ENCODE measurements at regions not wholly inside any gene's neighbourhood (a gene's known extent, or its start where the extent isn't known, plus 50 kb on each side); places are given as distances from the start of the nearest gene placed in this dataset.
"Not testable (repeated sequence)": the region's sequence is repeated elsewhere in the genome, so short reads cannot be mapped to it uniquely, and the experiment has no call there.

DNA sequence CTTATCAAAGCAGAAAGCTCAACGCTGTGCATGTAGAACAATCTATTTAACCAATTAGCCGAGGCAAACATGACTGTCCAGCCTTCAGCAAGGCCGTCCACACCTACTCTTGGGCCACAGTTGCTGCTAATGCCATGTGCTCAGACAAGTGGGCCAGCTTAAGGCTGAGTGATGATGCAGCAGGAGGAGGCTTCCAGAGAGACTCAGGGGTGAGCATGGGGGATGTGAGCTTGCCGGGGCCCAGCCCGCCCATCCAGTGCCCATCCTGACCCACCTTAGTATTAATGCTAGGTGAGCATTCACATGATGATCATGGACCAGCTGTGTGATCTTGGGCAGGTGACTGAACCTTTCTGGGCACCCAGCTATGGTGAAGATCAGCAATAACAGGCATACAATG lies 150.1 kb downstream of the TPRA1 start:
- DNase-seq (ENCODE audit: low read depth in 2 of 2) = no peak

DNA sequence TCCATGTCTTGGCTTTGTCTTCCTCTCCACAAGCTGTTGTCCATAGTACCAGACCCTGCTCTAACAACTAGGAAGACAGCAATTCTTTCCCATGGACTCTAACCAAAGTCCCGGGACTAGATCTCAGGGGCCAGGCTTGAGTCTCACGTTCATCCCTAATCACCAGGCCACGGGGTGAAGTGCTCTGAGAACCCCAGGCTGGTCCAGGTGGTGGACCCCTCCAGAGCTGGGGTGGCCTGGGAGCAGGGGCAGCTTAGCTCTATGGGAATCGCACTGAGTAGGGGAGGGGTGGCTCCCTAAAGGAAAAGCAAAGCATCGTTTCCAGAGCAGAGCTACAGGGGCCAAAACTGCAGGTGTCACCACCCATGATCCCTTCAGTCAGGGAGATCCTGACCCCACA lies 150.9 kb downstream of the TPRA1 start:
- DNase-seq (ENCODE audit: low read depth in 2 of 2) = no peak

DNA sequence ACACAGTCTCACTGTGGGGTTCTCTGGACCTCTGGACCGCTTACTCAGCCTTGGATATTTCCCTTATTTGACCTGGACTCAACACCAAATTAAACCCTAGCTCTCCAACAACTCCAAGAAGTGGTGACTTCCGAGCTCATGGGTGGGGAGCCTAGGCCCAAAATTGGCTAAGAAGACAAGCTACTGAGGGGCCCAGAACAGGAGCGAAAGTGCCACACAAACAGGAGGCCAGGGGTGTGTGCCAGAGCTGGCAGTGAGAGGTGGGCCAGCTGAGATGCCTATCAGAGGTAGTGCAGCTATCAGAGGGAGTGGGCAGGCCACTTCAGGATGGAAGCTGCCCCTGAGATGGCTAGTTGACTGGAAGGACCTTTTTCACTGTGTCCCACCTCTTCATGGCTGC lies 151.1 kb upstream of the PRR20G start:
- no peak for DNase-seq (ENCODE audit: low read depth in 2 of 2)

DNA sequence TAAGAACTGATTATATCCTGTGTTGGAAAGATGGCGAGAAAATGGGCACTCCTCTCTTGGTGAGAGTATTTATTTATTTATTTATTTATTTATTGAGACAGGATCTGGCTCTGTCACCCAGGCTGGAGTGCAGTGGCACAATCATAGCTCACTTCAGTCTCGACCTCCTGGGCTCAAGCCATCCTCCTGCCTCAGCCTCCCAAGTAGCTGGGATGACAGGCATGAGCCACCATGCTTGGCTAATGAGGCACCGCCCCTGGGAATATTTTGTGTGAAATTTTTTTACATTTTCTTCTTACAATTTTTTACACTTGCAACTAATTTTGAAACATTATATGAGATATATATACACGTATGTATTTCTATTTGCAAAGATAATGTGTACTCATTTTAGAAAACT lies 150.5 kb upstream of the PRR20G start:
- DNase-seq (ENCODE audit: low read depth in 2 of 2) = no peak

DNA sequence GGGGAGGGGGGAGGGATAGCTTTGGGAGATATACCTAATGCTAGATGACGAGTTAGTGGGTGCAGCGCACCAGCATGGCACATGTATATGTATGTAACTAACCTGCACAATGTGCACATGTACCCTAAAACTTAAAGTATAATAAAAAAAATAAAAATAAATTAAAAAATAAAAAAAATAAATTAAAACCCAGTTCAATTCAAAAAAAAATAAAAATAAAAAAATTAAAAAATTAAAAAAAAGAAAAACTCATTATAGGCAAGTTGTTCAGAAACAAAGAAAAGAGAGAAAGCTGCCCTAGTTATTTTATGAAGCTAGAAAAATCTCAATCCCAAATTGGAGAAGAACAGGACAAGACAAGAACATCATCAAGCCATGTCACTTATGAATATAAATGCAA lies 147.5 kb upstream of the PRR20G start:
- not testable (repeated sequence) for DNase-seq (ENCODE audit: low read depth in 2 of 2)

DNA sequence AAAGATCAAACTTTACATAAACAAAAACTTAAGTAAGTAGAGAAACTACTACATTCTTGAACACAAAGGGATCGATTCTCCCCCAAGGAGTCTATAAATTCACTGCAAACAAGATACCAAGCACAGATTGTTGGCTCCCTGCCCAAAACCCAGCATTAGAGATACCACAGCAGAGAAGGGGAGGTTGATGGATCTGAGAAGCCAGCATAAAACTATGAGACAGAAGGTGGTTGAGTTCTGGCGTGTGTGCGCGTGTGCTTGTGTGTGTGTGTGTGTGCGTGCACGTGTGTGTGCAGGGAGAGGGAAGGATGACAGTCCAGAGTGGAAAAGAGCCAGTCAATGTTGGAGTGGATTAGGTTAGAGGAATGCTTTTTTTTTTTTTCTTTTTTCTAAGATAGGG lies 143.2 kb upstream of the PRR20G start:
- DNase-seq (ENCODE audit: low read depth in 2 of 2) = no peak

DNA sequence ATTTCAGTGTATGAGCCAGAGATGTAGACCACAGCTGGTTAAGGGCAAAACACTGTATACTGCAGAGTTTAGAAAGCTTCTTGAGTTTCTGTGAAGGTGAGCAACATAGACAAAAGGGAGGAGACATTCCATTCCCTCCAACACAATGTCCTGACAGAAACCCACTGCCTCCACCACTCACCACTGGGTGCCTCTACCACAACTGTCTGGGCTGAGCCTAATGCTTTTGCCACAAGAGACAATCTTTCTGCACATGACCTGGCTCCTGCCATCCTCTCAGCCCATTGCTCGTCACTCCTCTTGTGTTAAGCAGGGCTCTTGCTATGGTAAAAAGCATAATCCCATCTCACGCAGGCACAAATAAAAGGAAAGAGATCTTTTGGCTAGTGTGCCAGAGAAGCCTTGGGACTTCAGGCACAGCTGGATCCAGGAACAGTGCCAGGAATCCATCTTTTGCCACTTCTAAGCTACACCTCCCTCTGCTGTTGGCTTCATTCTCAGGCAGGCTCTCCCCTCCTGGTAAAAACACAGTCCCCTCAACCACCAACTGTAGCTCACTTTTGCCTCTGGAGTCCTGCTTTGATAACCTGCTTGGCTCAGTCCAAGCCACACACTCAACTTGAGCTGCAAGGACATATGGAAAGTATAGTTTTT lies 140.6 kb upstream of the PRR20G start:
- DNase-seq (ENCODE audit: low read depth in 2 of 2) = no peak

DNA sequence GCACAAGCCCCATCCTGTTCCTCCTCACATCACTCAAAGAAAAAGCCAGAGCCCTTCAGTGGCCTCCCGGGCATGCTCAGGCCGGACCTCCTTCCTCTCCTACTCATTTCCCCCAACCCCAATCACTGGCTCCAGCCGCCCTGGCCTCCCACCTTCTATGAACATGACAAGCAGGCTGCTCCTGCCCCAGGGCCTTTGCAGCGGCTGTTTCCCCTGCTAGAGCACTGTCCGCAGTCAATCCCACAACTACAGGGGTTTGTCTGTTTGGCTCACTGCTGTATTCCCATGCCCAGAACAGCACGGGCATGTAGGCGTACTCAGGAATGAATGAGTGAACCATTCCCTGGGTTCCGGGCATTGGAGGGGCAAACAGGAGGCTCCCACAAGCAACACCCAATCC lies 139.8 kb upstream of the PRR20G start:
- DNase-seq (ENCODE audit: low read depth in 2 of 2) = no peak

DNA sequence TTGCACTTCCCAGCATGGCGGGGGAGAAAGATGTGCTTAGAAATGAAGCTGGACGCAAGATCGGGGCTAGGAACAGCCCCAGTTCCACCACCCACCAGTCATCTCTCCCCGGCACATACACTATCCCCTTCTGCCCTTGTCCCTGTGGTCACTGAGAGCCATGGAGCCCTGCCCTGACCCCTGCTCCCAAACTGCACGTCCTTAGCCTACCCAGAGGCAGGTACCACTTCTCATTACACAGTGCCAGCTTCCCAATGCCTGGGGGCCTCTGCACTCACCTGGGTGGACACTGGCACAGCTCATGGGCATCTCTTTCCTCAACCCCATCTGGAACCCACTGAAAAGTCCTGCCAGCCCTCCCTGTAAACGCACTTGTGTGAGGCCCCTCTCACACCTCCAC lies 139.3 kb upstream of the PRR20G start:
- no peak for DNase-seq (ENCODE audit: low read depth in 2 of 2)

DNA sequence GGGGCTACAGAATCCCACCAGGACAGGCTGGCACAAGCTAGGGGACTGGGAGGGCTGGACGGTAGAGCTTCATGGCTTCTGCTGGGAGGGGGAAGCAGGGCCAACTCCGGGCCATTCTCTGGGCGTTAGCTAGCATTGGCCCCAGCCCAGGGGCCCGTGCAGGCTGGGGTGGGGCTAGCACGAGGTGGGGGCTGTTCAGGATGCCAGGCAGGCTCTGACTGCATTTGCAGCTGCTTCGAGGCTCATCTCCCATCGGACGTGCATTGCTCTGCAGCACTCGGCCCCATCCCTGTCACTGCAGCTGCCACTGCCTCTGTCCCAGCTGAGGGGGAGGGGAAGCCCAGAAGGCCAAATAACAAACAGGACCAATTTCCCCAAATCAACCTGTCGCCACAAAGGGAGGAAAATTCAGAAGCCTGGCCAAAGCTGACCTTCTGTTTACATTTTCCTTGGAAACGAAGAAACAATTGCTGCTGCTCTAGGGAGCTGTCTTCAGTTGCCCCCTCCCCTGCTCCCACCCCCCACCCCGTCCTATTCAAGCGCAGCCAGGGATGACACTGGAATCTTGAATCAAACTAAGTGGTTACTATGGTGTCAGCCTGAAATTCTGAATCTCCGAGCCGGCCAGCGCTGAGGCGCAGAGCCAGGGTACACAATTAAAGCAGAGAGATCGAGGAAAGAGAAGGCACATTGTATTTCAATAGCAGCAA lies 138.8 kb upstream of the PRR20G start:
- DNase-seq (ENCODE audit: low read depth in 2 of 2) = no peak

DNA sequence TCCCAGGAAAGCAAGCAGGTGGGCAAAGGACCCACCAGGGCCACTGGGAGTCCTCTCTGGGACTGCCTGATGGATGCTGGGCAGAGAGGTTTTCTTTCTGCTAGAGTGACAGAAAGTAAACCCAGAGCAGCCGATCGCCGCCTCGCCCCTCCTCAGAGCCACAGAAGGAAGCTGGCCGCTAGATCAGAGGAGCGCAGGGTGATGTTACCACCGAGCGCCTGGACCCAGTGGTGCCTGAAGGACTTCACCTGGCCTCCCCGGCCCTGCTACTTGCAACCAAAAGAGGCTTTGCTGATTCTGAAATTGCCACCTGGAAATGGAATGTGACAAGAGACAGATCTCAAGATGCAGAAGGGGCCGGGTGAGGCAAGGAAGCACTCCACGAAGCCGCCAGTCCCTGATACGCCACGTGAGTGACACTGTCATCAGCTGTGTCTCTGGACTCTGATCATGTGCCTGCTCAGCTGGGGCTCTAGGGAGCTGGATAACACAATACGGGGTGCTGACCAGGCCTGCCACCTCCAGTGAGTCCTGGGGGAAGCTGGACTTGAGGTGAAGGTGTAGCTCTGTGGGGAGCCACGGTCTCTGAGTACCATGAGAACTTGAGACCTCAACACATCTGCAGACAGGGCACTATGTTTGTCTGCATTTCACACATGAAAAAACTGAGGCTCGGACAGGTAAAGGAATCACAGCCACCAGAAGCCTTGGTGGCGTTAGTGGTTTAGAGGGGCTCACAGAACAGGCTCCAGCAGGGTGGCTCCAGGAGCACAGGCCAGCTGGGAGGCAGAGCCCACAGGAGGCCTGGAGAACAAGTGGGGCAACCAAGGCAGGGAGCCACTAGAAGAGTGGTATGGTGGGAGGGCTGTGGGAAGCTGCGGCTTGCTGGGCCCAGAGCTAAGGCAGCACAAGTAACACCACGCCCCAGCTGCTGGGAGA lies 137.9 kb upstream of the PRR20G start:
- no peak for DNase-seq (ENCODE audit: low read depth in 2 of 2)

DNA sequence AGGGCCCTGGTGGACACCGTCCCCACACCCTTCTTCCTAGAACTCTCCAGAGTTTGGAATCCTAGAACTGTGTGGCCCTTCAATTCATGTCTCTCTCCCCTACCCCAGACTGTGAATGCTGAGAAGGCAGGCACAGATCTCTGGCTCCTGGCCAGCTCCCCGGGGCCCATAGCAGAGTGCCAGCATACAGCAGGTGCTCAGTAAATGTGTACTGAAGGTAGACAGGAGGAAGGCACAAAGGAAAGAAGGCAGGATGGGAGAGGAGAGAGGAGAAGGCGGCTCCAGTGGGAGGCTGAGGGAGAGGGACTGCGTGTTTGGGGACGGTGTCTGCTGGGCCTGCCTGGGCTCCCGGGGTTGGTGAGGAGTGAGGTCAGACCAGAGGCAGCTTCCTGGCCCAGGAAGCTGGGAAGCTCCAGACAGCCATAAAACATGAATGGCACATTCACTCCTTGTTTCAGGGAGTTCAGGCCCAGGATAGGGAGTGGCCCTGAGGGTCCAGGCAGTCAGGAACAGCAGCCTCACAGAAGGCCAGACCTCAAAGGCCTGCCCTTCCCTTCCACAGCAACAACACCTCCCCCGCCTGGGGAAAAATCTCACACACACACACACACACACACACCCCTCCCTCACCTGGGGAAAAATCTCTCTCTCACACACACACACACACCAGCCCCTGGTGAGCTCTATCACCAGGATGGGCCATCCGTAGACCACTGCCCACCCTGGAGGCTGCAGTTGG lies 137.1 kb upstream of the PRR20G start:
- DNase-seq (ENCODE audit: low read depth in 2 of 2) = no peak

DNA sequence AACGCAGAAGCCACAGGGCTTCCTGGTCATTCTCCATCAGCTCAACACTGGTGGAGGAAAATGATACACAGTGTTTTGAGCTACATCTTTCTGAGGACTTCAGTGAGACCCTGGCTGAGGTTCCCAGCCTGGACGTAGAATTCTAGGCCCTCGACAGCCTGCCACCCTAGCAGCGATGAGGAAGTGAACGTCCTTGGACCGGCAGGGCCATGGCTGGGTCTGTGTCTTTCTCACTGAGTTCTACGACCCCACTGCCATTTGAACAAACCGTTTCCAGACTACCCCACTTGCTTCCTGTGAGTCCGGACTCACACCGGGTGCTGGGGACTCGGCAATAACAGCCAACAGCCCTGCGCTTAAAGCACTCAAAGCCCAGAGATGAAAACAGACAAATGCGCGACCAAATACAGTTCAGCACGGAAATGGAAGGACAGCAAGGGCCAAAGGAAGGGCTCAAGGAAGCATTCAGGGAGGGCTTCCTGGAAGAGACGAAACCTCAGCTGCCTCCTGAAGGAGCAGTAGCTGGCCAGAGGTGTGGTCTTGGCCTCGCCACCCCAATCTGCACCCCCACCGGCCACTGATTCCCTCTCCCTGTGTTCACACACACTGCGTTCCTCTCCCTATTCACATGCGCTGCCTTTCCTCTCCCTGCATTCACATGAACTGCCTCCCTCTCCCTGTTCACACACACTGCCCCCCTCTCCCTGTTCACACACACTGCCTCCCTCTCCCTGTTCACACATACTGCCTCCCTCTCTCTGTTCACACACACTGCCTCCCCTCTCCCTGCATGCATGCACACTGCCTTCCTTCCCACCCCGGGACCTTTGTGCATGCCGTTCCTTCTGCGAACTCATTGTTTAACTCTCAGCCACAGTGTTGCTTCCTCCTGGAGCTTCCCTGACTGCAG lies 136.3 kb upstream of the PRR20G start:
- no peak for DNase-seq (ENCODE audit: low read depth in 2 of 2)

DNA sequence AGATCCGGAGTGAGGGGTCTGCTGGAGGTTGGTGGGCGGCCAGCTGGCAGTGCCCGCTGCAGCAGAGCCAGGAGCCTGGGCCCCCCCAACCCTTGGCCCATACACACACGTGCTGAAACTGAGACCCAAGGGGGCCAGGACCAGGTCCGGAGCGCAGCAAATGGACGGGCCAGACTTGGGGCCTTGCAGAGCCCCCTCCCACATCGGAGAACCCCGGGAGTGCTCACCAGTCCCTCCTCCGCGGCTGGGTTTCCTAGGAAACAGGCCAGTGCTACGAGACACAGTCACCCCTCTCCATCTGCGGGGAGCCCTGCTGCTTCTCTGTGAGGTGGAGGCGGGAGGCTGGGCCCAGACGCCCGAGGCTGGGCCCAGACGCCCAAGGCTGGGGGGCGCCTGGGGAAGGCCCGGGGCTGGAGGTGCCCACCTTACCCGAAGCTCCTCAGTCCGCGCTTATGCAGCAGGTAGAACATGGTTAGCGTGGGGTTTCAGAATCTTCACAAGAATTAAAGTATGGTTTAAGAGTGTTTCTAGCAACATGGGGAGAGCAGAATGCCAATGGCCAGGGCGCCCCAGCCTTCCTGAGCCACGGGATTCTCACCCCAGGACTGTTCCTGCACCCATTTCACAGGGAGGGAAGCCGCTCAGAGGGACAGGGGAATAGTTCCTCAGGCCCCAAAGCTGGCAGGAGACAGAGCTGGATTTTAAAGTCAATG lies 135.0 kb upstream of the PRR20G start:
- DNase-seq (ENCODE audit: low read depth in 2 of 2) = no peak

DNA sequence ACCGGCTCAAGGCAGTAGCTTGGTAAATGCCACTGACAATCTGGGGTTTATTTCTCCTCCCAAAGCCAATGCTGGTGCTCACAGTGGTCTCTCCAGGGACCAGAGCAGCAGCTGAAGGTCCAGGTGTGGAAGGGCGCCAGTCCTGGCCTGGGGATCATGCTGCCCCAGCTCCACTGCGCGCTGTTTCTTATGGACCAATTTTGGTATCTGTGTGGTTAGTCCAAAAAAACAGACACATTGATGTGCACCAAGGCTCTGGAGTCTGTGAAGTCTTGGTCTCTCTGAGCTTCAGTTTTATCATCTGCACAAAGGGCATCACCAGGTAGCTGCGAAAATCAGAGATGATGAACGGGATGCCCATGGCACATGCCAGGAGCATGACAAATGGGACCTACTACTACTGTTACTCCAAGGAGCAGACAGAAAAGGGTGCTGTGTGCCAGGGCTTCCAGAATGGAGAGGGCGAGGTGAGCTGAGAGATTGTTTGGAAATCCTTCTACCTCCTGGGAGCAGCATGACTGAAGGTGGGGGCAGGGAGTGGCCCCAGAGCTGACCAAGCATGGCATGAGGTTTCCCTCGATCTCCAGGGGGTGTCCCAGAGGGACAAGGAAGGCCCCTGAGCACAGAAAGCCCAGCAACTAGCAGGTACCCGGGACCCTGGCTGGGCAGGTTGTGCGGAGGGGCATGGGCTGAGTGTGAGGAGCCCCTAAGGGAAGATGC lies 134.3 kb upstream of the PRR20G start:
- no peak for DNase-seq (ENCODE audit: low read depth in 2 of 2)

DNA sequence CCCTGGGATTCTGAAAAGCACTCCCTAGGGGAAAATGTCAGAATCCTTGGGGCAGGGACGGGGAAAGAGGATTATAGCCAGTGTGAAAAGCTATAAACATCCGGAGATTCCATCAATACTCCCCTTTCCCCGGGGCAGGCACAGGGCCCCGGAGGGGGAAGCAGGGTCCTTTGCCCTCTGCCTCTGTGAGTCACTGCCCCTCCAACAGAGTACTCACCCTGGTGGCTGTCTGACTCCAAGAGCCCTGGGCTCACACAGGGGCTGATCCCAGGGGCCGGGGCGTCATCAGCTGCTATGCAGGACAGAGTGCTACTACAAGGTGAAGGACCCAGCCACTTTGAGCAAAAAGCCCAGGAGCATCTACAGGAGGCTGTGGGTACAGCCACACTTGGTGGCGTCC lies 133.0 kb upstream of the PRR20G start:
- DNase-seq (ENCODE audit: low read depth in 2 of 2) = no peak

DNA sequence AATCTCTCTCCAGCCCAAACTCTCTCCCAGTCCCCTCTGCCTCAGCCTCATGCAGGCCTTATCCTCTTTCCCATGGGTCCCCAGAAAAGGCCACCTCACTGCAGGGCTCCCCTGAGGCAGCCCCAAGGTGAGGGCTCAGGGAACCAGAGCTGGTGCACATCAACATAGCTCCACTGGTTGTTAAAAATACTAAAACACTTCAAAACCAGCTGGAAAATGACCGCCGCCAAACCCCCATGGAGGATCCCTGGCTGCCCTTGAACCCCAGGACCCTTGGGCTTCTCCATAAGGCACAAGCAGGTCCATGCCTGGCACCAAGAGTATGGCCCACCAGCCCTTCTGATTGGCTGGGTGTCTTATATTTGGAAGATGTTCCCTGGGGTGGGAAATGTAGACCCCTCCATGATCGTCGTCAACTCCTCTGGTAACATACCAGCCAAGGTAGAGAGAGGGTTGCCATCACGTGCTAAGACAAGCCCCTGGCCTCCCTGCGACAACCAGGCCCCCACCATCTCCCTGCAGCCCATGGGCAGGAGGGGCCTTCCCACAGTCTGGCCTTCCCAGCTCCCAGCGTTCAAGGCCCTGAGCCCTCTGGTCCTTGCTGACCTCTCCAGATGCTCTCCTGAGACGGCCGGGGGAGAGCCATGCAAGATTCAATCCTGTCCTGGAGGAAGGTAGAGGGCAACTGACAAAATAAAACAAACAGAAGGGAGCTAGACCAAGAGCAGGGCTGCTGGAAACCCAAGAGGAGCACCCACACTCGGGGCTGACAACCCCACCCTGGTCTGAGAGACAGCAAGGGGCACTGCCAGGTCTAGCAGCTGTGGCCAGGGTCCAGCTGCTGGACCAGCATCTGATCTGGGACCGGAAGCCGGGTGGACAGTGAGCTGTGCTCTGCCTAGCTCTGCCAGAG lies 132.1 kb upstream of the PRR20G start:
- no peak for DNase-seq (ENCODE audit: low read depth in 2 of 2)

DNA sequence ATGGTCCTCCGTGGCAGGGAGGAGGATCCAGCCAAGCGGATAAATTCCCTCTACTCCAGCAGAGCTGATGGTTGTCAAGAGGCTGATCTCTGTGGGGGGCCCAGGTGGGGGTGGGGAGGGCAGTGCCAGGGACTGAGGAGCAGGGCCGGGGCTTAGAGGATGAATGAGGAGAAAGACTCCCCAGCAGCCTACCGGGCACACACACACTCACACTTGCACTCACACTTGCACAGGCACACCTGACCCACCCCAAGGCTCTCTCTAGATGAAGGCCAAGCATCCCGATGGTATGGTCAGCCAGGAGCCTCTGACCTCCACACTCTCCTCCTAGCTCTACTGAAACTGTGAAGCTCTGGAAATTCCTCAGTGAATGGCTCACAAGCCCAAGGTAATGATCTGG lies 131.3 kb upstream of the PRR20G start:
- no peak for DNase-seq (ENCODE audit: low read depth in 2 of 2)
